ENCODE measurements at regions not wholly inside any gene's neighbourhood (a gene's known extent, or its start where the extent isn't known, plus 50 kb on each side); places are given as distances from the start of the nearest gene placed in this dataset.

- FAIRE-seq (no peak), DNase-seq (ENCODE audit: low read depth) (peak; percentile 36)
- no peak overlapping the region for H3K4me3 ChIP-seq (ENCODE audit: low read depth, low read length)
- H3K27me3 ChIP-seq (ENCODE audit: control insufficient read depth, insufficient read depth, low read length): no peaks in the 10 kb centered on the region
- no peaks in the 10 kb centered on the region for H3K36me3 ChIP-seq (ENCODE audit: control insufficient read depth, insufficient read depth, low read length)
- no peak for TF ChIP-seq CTCF (IDR thresholded peaks at IDR 0.05; ENCODE audit: insufficient read depth, low read length, severe bottlenecking)
Observed at GRCh38 chr13:37442996-37443395, 155.6 kb downstream of the POSTN start.

- H3K36me3 ChIP-seq (ENCODE audit: control insufficient read depth, insufficient read depth, low read length): no peaks in the 10 kb centered on the region
- no peak for FAIRE-seq
Observed at GRCh38 chr13:37435881-37436280, 162.7 kb downstream of the POSTN start.

GRCh38 chr13:37433086-37433485 lies 165.5 kb downstream of the POSTN start:
- H3K27me3 ChIP-seq (ENCODE audit: control insufficient read depth, insufficient read depth, low read length): no peaks in the 10 kb centered on the region
- no peak for FAIRE-seq
- DNase-seq (ENCODE audit: low read depth): no peak
- H3K36me3 ChIP-seq (ENCODE audit: control insufficient read depth, insufficient read depth, low read length): no peaks in the 10 kb centered on the region
- no peak for TF ChIP-seq CTCF (IDR thresholded peaks at IDR 0.05; ENCODE audit: insufficient read depth, low read length, severe bottlenecking)
- H3K4me3 ChIP-seq (ENCODE audit: low read depth, low read length): no peak overlapping the region

More at GRCh38 chr13:37435881-37436280, 162.7 kb downstream of the POSTN start:
- no peak for TF ChIP-seq CTCF (IDR thresholded peaks at IDR 0.05; ENCODE audit: insufficient read depth, low read length, severe bottlenecking)
- H3K4me3 ChIP-seq (ENCODE audit: low read depth, low read length): no peak overlapping the region
- no peak for DNase-seq (ENCODE audit: low read depth)
- H3K27me3 ChIP-seq (ENCODE audit: control insufficient read depth, insufficient read depth, low read length): no peaks in the 10 kb centered on the region

- Histone ChIP-seq H3K4me3 (ENCODE audit: low read depth, low read length) (no peak overlapping the region), H3K27me3 (ENCODE audit: control insufficient read depth, insufficient read depth, low read length) (no peaks in the 10 kb centered on the region), H3K36me3 (ENCODE audit: control insufficient read depth, insufficient read depth, low read length) (no peaks in the 10 kb centered on the region)
- peak; percentile 71 for DNase-seq (ENCODE audit: low read depth)
- FAIRE-seq: no peak
- TF ChIP-seq CTCF (IDR thresholded peaks at IDR 0.05; ENCODE audit: insufficient read depth, low read length, severe bottlenecking): no peak
Observed at GRCh38 chr13:37429976-37430375, 168.6 kb downstream of the POSTN start.

- H3K36me3 ChIP-seq (ENCODE audit: control insufficient read depth, insufficient read depth, low read length): no peaks in the 10 kb centered on the region
- no peak for FAIRE-seq
- no peak for DNase-seq (ENCODE audit: low read depth)
- no peak overlapping the region for H3K4me3 ChIP-seq (ENCODE audit: low read depth, low read length)
- TF ChIP-seq CTCF (IDR thresholded peaks at IDR 0.05; ENCODE audit: insufficient read depth, low read length, severe bottlenecking): no peak
- H3K27me3 ChIP-seq (ENCODE audit: control insufficient read depth, insufficient read depth, low read length): no peaks in the 10 kb centered on the region
Observed at GRCh38 chr13:37427843-37428494, 170.6 kb downstream of the POSTN start.

- TF ChIP-seq CTCF (IDR thresholded peaks at IDR 0.05; ENCODE audit: insufficient read depth, low read length, severe bottlenecking): no peak
- H3K4me3 ChIP-seq (ENCODE audit: low read depth, low read length): no peak overlapping the region
- H3K27me3 ChIP-seq (ENCODE audit: control insufficient read depth, insufficient read depth, low read length): no peaks in the 10 kb centered on the region
- DNase-seq (ENCODE audit: low read depth) (peak; percentile 48), FAIRE-seq (no peak)
- H3K36me3 ChIP-seq (ENCODE audit: control insufficient read depth, insufficient read depth, low read length): no peaks in the 10 kb centered on the region
Observed at GRCh38 chr13:37418490-37418889, 180.1 kb downstream of the POSTN start.

All from bronchial epithelial cell (primary cell).